DND-41 (cell line): ENCODE measurements at regions not wholly inside any gene's neighbourhood (a gene's known extent, or its start where the extent isn't known, plus 50 kb on each side); places are given as distances from the start of the nearest gene placed in this dataset.
"Not testable (repeated sequence)": the region's sequence is repeated elsewhere in the genome, so short reads cannot be mapped to it uniquely, and the experiment has no call there.

Experiments used
- EZH2 ChIP-seq: IDR thresholded peaks from 3 replicates; pipeline ENCODE4 v1.6.1; 2012; ENCODE audit warnings: borderline replicate concordance, low read depth, mild to moderate bottlenecking, moderate library complexity, low read length, inconsistent platforms; ENCODE audit not compliant: severe bottlenecking
- TF ChIP-seq, protein P1 (sequence below): IDR thresholded peaks from 2 replicates; pipeline ENCODE4 v1.5.1; 2012; ENCODE audit warnings: borderline replicate concordance, low read length, moderate library complexity, mild to moderate bottlenecking; ENCODE audit not compliant: poor library complexity, severe bottlenecking; ENCODE audit errors: extremely low read depth

DNA sequence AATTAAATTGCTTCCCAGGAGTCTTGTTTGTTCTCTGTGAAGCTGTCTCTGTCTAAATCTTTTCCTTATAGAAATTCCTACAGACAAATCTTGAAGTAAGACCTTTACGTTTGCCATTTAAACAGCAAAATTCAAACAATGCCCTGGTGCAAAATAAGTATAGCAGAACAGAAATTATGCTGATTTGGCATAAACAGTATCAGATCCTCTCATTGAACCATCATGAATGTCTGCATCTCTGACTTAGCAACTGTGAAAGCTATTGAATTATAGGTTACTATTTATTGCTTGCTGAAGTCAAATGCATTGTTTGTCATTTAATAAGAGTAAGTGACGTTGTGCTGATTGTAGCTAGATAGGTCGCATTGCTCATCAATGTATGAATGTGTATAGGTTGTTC lies 1952.3 kb downstream of the KHDRBS2 start:
- TF ChIP-seq, protein P1, sequence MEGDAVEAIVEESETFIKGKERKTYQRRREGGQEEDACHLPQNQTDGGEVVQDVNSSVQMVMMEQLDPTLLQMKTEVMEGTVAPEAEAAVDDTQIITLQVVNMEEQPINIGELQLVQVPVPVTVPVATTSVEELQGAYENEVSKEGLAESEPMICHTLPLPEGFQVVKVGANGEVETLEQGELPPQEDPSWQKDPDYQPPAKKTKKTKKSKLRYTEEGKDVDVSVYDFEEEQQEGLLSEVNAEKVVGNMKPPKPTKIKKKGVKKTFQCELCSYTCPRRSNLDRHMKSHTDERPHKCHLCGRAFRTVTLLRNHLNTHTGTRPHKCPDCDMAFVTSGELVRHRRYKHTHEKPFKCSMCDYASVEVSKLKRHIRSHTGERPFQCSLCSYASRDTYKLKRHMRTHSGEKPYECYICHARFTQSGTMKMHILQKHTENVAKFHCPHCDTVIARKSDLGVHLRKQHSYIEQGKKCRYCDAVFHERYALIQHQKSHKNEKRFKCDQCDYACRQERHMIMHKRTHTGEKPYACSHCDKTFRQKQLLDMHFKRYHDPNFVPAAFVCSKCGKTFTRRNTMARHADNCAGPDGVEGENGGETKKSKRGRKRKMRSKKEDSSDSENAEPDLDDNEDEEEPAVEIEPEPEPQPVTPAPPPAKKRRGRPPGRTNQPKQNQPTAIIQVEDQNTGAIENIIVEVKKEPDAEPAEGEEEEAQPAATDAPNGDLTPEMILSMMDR = not testable (repeated sequence)
- TF ChIP-seq EZH2 = not testable (repeated sequence)
